ENCODE measurements at regions not wholly inside any gene's neighbourhood (a gene's known extent, or its start where the extent isn't known, plus 50 kb on each side); places are given as distances from the start of the nearest gene placed in this dataset.

DNA sequence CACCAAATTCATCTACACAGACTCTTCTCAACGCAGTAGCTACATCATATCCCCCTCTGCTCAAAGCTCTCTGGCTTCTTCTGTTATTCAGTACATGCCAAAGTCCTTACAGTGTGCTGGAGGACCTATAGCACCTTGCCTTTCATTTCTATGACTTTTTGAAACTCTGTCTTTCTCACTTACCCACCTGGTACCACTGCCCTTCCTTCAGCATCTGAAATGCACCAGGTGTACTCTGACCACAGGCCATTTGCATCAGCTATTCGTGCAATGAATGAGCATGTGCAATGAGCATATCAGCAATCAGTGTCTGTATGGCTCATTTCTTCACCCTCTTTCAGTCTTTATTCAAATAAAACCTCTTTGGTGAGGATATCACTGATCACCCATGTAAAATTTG is 399.9 kb downstream of the RAB28 start:
- no peaks in the 10 kb centered on the region for H3K27me3 ChIP-seq (replicated peaks; ENCODE audit: control insufficient read depth, insufficient read depth, low read length)
- Mint-ChIP-seq H3K4me3 (ENCODE audit: unreplicated experiment) (no peak overlapping the region), H3K4me1 (ENCODE audit: low read depth, unreplicated experiment) (no peaks in the 10 kb centered on the region), H3K27ac (ENCODE audit: unreplicated experiment) (no peak overlapping the region), H3K36me3 (ENCODE audit: insufficient read depth, unreplicated experiment) (no peaks in the 10 kb centered on the region), H3K27me3 (ENCODE audit: insufficient read depth, unreplicated experiment) (peaks cover 4% of the 10 kb centered on the region), H3K9me3 (ENCODE audit: unreplicated experiment) (peaks cover 16% of the 10 kb centered on the region)
- TF ChIP-seq, protein P1, sequence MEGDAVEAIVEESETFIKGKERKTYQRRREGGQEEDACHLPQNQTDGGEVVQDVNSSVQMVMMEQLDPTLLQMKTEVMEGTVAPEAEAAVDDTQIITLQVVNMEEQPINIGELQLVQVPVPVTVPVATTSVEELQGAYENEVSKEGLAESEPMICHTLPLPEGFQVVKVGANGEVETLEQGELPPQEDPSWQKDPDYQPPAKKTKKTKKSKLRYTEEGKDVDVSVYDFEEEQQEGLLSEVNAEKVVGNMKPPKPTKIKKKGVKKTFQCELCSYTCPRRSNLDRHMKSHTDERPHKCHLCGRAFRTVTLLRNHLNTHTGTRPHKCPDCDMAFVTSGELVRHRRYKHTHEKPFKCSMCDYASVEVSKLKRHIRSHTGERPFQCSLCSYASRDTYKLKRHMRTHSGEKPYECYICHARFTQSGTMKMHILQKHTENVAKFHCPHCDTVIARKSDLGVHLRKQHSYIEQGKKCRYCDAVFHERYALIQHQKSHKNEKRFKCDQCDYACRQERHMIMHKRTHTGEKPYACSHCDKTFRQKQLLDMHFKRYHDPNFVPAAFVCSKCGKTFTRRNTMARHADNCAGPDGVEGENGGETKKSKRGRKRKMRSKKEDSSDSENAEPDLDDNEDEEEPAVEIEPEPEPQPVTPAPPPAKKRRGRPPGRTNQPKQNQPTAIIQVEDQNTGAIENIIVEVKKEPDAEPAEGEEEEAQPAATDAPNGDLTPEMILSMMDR (IDR thresholded peaks at IDR 0.05; ENCODE audit: insufficient read depth in 1 of 2, low read depth in 1 of 2, low read length in 1 of 2, severe bottlenecking in 1 of 2, unreplicated experiment in 1 of 2) = no peak
- H3K4me3 ChIP-seq (ENCODE audit: low read depth, low read length) = no peak overlapping the region
- no peaks in the 10 kb centered on the region for H3K36me3 ChIP-seq (ENCODE audit: control insufficient read depth, insufficient read depth, low read length)
- no peak for DNase-seq
- ChIA-PET CTCF (no interaction called here), POLR2A (no interaction called here)
- intact Hi-C loops (cut with micrococcal nuclease; ENCODE audit: unreplicated experiment) = no loop called here
- no TSS peak for BruUV-seq (replicated peaks)
- H3K4me1 ChIP-seq = no peaks in the 10 kb centered on the region
- H3K9me3 ChIP-seq = no peaks in the 10 kb centered on the region

DNA sequence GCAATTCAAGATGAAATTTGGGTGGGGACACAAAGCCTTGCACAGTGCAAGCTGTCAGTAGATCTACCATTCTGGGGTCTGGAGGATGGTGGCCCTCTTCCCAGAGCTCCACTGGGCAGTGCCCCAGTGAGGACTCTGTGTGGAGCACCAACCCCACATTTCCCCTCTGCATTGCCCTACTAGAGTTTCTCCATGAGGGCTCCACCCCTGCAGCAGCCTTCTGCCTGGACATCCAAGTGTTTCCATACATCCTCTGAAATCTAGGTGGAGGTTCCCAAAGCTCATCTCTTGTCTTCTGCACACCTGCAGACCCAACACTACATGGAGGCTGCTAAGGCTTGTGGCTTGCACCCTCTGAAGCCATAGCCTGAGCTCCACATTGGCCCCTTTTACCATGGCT is 402.3 kb downstream of the RAB28 start:
- H3K36me3 ChIP-seq (ENCODE audit: control insufficient read depth, insufficient read depth, low read length) = no peaks in the 10 kb centered on the region
- H3K27me3 ChIP-seq (replicated peaks; ENCODE audit: control insufficient read depth, insufficient read depth, low read length) = no peaks in the 10 kb centered on the region
- ChIA-PET CTCF (no interaction called here), POLR2A (no interaction called here)
- intact Hi-C loops (cut with micrococcal nuclease; ENCODE audit: unreplicated experiment) = no loop called here
- Mint-ChIP-seq H3K9me3 (ENCODE audit: unreplicated experiment) (peaks cover 16% of the 10 kb centered on the region), H3K27me3 (ENCODE audit: insufficient read depth, unreplicated experiment) (no peaks in the 10 kb centered on the region), H3K27ac (ENCODE audit: unreplicated experiment) (no peak overlapping the region), H3K36me3 (ENCODE audit: insufficient read depth, unreplicated experiment) (no peaks in the 10 kb centered on the region), H3K4me1 (ENCODE audit: low read depth, unreplicated experiment) (no peaks in the 10 kb centered on the region), H3K4me3 (ENCODE audit: unreplicated experiment) (no peak overlapping the region)
- no peak for DNase-seq
- BruUV-seq (replicated peaks) = no TSS peak
- H3K9me3 ChIP-seq = no peaks in the 10 kb centered on the region
- H3K4me1 ChIP-seq = no peaks in the 10 kb centered on the region
- no peak overlapping the region for H3K4me3 ChIP-seq (ENCODE audit: low read depth, low read length)
- TF ChIP-seq, protein P1 (IDR thresholded peaks at IDR 0.05; ENCODE audit: insufficient read depth in 1 of 2, low read depth in 1 of 2, low read length in 1 of 2, severe bottlenecking in 1 of 2, unreplicated experiment in 1 of 2) = no peak

DNA sequence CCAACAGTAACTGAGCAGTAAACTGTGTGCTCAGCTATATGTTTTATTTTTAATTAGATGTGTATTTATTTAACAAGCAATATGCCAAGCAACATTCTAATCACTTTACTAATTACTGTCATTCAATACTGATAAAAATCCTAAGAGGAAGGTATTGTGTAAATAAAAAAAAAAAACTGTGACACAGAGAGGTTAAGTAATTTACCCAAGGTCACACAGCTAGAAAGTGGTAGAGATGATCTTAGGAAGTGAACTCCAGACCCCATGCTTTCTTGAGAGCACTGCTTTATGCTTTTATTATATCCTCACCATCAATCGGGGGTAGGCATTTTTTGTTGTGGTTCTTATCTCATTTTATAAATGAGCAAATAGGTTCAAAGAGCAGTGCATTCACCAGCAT is 417.1 kb downstream of the RAB28 start:
- Histone ChIP-seq H3K4me1 (no peaks in the 10 kb centered on the region), H3K36me3 (ENCODE audit: control insufficient read depth, insufficient read depth, low read length) (no peaks in the 10 kb centered on the region), H3K27me3 (replicated peaks; ENCODE audit: control insufficient read depth, insufficient read depth, low read length) (no peaks in the 10 kb centered on the region), H3K4me3 (ENCODE audit: low read depth, low read length) (no peak overlapping the region), H3K9me3 (no peaks in the 10 kb centered on the region)
- DNase-seq = no peak
- Mint-ChIP-seq H3K9me3 (ENCODE audit: unreplicated experiment) (no peaks in the 10 kb centered on the region), H3K27me3 (ENCODE audit: insufficient read depth, unreplicated experiment) (no peaks in the 10 kb centered on the region), H3K4me3 (ENCODE audit: unreplicated experiment) (no peak overlapping the region), H3K4me1 (ENCODE audit: low read depth, unreplicated experiment) (no peaks in the 10 kb centered on the region), H3K27ac (ENCODE audit: unreplicated experiment) (no peak overlapping the region), H3K36me3 (ENCODE audit: insufficient read depth, unreplicated experiment) (no peaks in the 10 kb centered on the region)
- intact Hi-C loops (cut with micrococcal nuclease; ENCODE audit: unreplicated experiment) = no loop called here
- ChIA-PET POLR2A (no interaction called here), CTCF (no interaction called here)
- TF ChIP-seq, protein P1 (IDR thresholded peaks at IDR 0.05; ENCODE audit: insufficient read depth in 1 of 2, low read depth in 1 of 2, low read length in 1 of 2, severe bottlenecking in 1 of 2, unreplicated experiment in 1 of 2) = no peak
- no TSS peak for BruUV-seq (replicated peaks)

Data from Caco-2 (cell line).